Right lobe of liver (tissue), 4 donors: ENCODE measurements at regions not wholly inside any gene's neighbourhood (a gene's known extent, or its start where the extent isn't known, plus 50 kb on each side); places are given as distances from the start of the nearest gene placed in this dataset.

Experiments used
- CTCF ChIP-seq, 4 donors: fragments of 200-600 bp in 3 of 4; fragments of 450-650 bp in 1 of 4; IDR thresholded peaks; one replicate each; pipeline versions ENCODE4 v1.5.1 to v1.8.0; 2016 to 2022; ENCODE audit warnings: antibody characterized with exemption in 4 of 4, mild to moderate bottlenecking in 2 of 4
- POLR2A ChIP-seq: fragments of 450-650 bp; IDR thresholded peaks from one replicate; pipeline ENCODE4 v1.6.1; 2017; ENCODE audit warnings: antibody characterized with exemption, mild to moderate bottlenecking
- donor health status: DM: no; HTN: no; CAD: no.
- donor health status: DM: no; HTN: no; CAD: no.
- donor health status: DM: no; HTN: yes; CAD: no.

- TF ChIP-seq CTCF (IDR thresholded peaks at IDR 0.05) (no peak), POLR2A (no peak)
Observed at GRCh38 chr10:44216073-44216472, 168.8 kb downstream of the CXCL12 start.
